CD4-positive, alpha-beta T cell treated with Interleukin-17A for 1 hour (primary cell): ENCODE measurements at regions not wholly inside any gene's neighbourhood (a gene's known extent, or its start where the extent isn't known, plus 50 kb on each side); places are given as distances from the start of the nearest gene placed in this dataset.

ENCODE experiments used
- DNase-seq: peaks from one replicate; pipeline ENCODE4 v3.0.0-alpha.2; 2020

GRCh38 chr11:8740129-8740528 is 57.5 kb downstream of the RPL27A start:
- DNase-seq = no peak

GRCh38 chr11:8744423-8744822 is 61.8 kb downstream of the RPL27A start:
- DNase-seq = no peak

GRCh38 chr11:8745431-8746253 is 63.0 kb downstream of the RPL27A start:
- DNase-seq = no peak

GRCh38 chr11:8746331-8746974 is 63.9 kb downstream of the RPL27A start:
- no peak for DNase-seq

GRCh38 chr11:8747173-8747572 is 64.6 kb downstream of the RPL27A start:
- DNase-seq = no peak

GRCh38 chr11:8748317-8748716 is 65.7 kb downstream of the RPL27A start:
- no peak for DNase-seq

- DNase-seq = no peak
Observed at GRCh38 chr11:8749202-8749601, 66.6 kb downstream of the RPL27A start.

GRCh38 chr11:8754241-8754640 is 71.6 kb downstream of the RPL27A start:
- no peak for DNase-seq

GRCh38 chr11:8756201-8756600 is 73.6 kb downstream of the RPL27A start:
- DNase-seq = no peak

- no peak for DNase-seq
Observed at GRCh38 chr11:8757047-8757446, 74.5 kb downstream of the RPL27A start.

- DNase-seq = no peak
Observed at GRCh38 chr11:8757533-8757932, 74.9 kb downstream of the RPL27A start.

GRCh38 chr11:8758619-8759169 is 76.1 kb downstream of the RPL27A start:
- no peak for DNase-seq

GRCh38 chr11:8759634-8760033 is 77.0 kb downstream of the RPL27A start:
- DNase-seq = no peak

- no peak for DNase-seq
Observed at GRCh38 chr11:8760896-8761295, 78.3 kb downstream of the RPL27A start.

- DNase-seq = no peak
Observed at GRCh38 chr11:8763070-8763685, 80.6 kb downstream of the RPL27A start.

- DNase-seq = no peak
Observed at GRCh38 chr11:8765294-8765693, 82.7 kb downstream of the RPL27A start.

- no peak for DNase-seq
Observed at GRCh38 chr11:8766043-8766987, 83.7 kb downstream of the RPL27A start.

GRCh38 chr11:8766988-8767374 is 84.4 kb downstream of the RPL27A start:
- no peak for DNase-seq

GRCh38 chr11:8767466-8768142 is 85.0 kb downstream of the RPL27A start:
- DNase-seq = no peak

- no peak for DNase-seq
Observed at GRCh38 chr11:8768625-8769333, 86.2 kb downstream of the RPL27A start.
